Right lobe of liver (tissue), 6 donors: ENCODE measurements at regions not wholly inside any gene's neighbourhood (a gene's known extent, or its start where the extent isn't known, plus 50 kb on each side); places are given as distances from the start of the nearest gene placed in this dataset.
"Not testable (repeated sequence)": the region's sequence is repeated elsewhere in the genome, so short reads cannot be mapped to it uniquely, and the experiment has no call there.

ENCODE experiments used
- ATAC-seq, 4 donors: fragments of 200-7000 bp; cut with Tn5 transposase; one replicate each; pipeline ENCODE4 v1.9.1; 2020; ENCODE audit warnings: mild to moderate bottlenecking in 4 of 4, moderate library complexity in 4 of 4
- DNase-seq, 3 donors: peaks; one replicate each; pipeline ENCODE4 v3.0.0-alpha.2; 2020
- H3K27ac ChIP-seq, 3 donors: fragments of 200-600 bp; one replicate each; pipeline ENCODE4 v1.8.0; 2022
- H3K27me3 ChIP-seq, 2 donors: fragments of 200-600 bp; one replicate each; pipeline ENCODE4 v1.8.0; 2022
- H3K36me3 ChIP-seq, 4 donors: fragments of 200-600 bp; sonication (generic) in 1 of 4; one replicate each; pipeline versions ENCODE4 v1.5.1 to v1.8.0; 2017 to 2022; ENCODE audit warnings: control low read depth in 1 of 4
- H3K4me1 ChIP-seq, 4 donors: fragments of 200-600 bp; sonication (generic) in 1 of 4; one replicate each; pipeline versions ENCODE4 v1.5.1 to v1.8.0; 2017 to 2022; ENCODE audit warnings: control low read depth in 1 of 4
- H3K4me3 ChIP-seq, 3 donors: fragments of 200-600 bp; one replicate each; pipeline ENCODE4 v1.8.0; 2022
- H3K9me3 ChIP-seq, 4 donors: fragments of 200-600 bp; sonication (generic) in 1 of 4; one replicate each; pipeline versions ENCODE4 v1.5.1 to v1.8.0; 2017 to 2022; ENCODE audit warnings: control low read depth in 1 of 4
- CTCF ChIP-seq, 4 donors: fragments of 200-600 bp in 3 of 4; fragments of 450-650 bp in 1 of 4; IDR thresholded peaks; one replicate each; pipeline versions ENCODE4 v1.5.1 to v1.8.0; 2016 to 2022; ENCODE audit warnings: antibody characterized with exemption in 4 of 4, mild to moderate bottlenecking in 2 of 4
- POLR2A ChIP-seq: fragments of 450-650 bp; IDR thresholded peaks from one replicate; pipeline ENCODE4 v1.6.1; 2017; ENCODE audit warnings: antibody characterized with exemption, mild to moderate bottlenecking
- WGBS: methylation state at CpG from one replicate; pipeline ENCODE4 v1.1.6; 2018; ENCODE audit warnings: low coverage, low lambda C conversion rate; ENCODE audit not compliant: insufficient coverage; ENCODE audit errors: missing lambda C conversion rate; 5-methylcytosine and 5-hydroxymethylcytosine counted together
- intact Hi-C, 2 donors: fragments of 100-400 bp; cut with DNase I; formaldehyde crosslinking; loops; one replicate each; pipeline versions ENCODE4 v1.11.2 to v1.14.1; 2022
- donor health status: DM: no; HTN: yes; CAD: no.
- donor health status: DM: no; HTN: no; CAD: no.
- donor health status: DM: no; HTN: no; CAD: no.
- donor health status: DM: no; HTN: yes; CAD: no.
- donor health status: DM: no; HTN: yes; CAD: no.

DNA sequence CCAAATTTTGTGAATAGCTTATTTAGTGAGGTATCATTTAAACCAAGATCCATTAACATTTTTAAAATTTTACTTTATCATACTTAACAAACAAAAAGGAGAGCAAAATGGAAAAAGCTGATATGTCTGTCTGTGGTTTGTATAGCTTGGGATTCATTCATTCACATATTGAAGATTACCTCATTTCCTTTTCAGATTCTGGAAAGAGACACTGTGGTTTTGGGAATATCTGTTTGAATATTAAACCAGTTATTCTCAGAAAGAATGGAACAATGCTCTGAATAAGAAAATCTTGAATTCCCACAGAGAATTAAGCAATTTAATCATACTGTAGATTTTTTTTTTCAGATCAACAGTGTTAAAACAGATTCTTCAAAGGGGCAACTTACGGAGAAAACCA is 93.8 kb upstream of the PRDX6 start:
- intact Hi-C loops, result no loop called here
- TF ChIP-seq POLR2A (no peak), CTCF (IDR thresholded peaks at IDR 0.05) (no peak)
- 90% methylated on average over 1 of the region's 1 CpG for WGBS
- DNase-seq, result no peak
- no peak overlapping the region for H3K27ac ChIP-seq
- no peaks in the 10 kb centered on the region for H3K36me3 ChIP-seq
- H3K27me3 ChIP-seq, result no peaks in the 10 kb centered on the region
- no peaks in the 10 kb centered on the region for H3K4me1 ChIP-seq
- ATAC-seq, result no peak
- H3K4me3 ChIP-seq, result no peak overlapping the region
- H3K9me3 ChIP-seq, result no peaks in the 10 kb centered on the region

DNA sequence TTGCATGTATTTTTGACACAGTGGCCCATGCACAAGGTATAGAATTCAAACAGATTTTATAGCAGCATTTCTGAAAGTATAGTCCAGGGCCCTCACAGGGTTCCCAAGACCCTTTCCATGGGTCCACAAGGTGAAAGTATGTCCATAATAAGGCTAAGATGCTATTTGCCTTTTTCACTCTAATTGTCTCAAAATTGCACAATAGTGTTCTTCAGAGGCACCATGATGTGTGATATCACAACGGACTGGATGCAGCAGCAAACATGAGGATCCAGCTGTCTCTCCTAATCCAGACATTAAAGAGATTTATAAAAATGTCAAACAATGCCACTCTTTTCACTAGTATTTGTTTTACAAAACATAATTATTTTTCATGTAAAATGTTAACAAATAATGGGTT is 88.8 kb upstream of the PRDX6 start:
- intact Hi-C loops, result no loop called here
- Histone ChIP-seq H3K27ac (no peak overlapping the region), H3K4me1 (no peaks in the 10 kb centered on the region), H3K9me3 (no peaks in the 10 kb centered on the region), H3K36me3 (no peaks in the 10 kb centered on the region), H3K4me3 (no peak overlapping the region), H3K27me3 (no peaks in the 10 kb centered on the region)
- TF ChIP-seq CTCF (IDR thresholded peaks at IDR 0.05), result no peak
- TF ChIP-seq POLR2A, result no peak
- no peak for DNase-seq
- no peak for ATAC-seq
- 85% methylated on average over 1 of the region's 1 CpG for WGBS

DNA sequence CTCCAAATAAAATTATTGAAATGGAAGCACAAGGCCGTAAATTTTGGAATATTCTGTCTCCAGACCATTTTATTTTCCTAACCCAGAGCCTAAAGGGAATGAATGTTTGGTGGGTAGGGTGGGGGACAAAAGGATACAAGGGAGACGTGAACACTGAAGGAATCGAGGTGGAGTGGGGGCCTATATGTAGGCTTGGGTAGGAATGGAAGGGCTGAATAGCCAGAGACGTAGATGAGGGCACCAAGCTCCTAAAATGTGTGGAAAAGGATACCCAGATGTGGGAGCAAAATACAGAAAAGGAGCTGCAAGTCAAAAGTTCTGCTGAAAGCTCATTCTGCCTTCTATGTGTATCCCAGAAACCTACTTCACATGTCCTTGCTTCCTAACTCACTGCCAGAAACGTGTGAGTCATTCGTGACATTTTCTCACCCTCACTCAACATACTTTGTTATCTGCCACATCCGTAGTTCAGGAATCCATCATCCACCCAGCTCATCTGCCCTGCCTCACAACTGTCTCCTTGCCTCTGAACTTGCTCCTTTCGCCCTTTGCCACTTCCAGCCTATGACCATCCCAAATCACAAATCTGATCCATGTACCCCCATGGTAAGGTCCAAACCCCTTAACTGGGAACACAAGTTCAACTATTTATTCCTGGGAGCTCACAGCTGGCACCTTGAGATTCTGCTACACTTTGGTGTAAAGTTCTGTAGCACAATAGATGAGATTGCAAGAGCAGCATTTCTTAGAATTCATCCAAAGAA is 84.1 kb upstream of the PRDX6 start:
- Histone ChIP-seq H3K4me3 (no peak overlapping the region), H3K4me1 (no peaks in the 10 kb centered on the region), H3K27ac (no peak overlapping the region), H3K9me3 (no peaks in the 10 kb centered on the region), H3K27me3 (no peaks in the 10 kb centered on the region), H3K36me3 (no peaks in the 10 kb centered on the region)
- no peak for DNase-seq
- intact Hi-C loops, result no loop called here
- 92% methylated on average over 7 of the region's 8 CpGs for WGBS
- TF ChIP-seq CTCF (IDR thresholded peaks at IDR 0.05) (no peak), POLR2A (no peak)
- no peak for ATAC-seq

DNA sequence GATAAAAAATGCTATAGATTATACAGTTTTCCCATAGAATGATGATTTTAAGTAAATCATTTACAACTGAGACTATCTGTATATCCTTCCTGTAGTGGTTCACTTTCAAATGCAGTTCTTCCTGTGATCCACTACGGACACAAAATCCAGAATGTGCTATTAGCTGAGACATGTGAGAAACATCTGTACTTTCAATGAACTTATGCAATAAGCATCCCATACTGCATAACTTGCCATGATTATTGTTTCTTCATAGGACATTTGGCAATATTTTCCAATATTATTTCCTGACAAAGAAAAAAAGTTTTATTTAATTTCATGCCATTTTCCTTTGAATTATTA is 83.5 kb upstream of the PRDX6 start:
- Histone ChIP-seq H3K27me3 (no peaks in the 10 kb centered on the region), H3K4me1 (no peaks in the 10 kb centered on the region), H3K4me3 (no peak overlapping the region), H3K36me3 (no peaks in the 10 kb centered on the region), H3K27ac (no peak overlapping the region), H3K9me3 (no peaks in the 10 kb centered on the region)
- intact Hi-C loops, result no loop called here
- WGBS, result 50% methylated on average over 1 of the region's 1 CpG
- DNase-seq, result no peak
- TF ChIP-seq POLR2A, result no peak
- ATAC-seq, result no peak

DNA sequence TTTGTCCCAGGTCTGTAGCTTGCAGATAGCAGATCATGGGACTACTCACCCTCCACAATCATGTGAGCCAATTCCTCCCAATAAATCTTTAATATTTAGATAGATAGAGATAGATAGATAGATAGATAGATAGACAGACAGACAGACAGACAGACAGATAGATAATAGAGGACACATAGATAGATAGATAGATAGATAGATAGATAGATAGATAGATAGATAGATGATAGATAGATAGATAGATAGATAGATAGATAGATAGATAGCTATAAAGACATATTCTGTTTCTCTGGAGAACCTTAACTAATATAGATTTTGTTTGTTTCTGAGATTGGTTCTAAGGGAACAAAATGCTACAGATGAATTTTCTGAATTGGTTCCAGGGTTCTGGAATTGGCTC is 82.3 kb upstream of the PRDX6 start:
- ATAC-seq, H3K4me1 ChIP-seq, H3K27me3 ChIP-seq, DNase-seq, H3K36me3 ChIP-seq, intact Hi-C loops, H3K4me3 ChIP-seq, H3K27ac ChIP-seq, H3K9me3 ChIP-seq: not testable (repeated sequence)

- Histone ChIP-seq H3K9me3 (no peaks in the 10 kb centered on the region), H3K36me3 (no peaks in the 10 kb centered on the region), H3K4me1 (no peaks in the 10 kb centered on the region), H3K4me3 (no peak overlapping the region), H3K27ac (no peak overlapping the region), H3K27me3 (no peaks in the 10 kb centered on the region)
- intact Hi-C loops, result no loop called here
- DNase-seq, result no peak
- TF ChIP-seq CTCF (IDR thresholded peaks at IDR 0.05) (no peak), POLR2A (no peak)
- no peak for ATAC-seq
Observed at GRCh38 chr1:173395762-173396161, 81.4 kb upstream of the PRDX6 start.
